ENCODE measurements at regions not wholly inside any gene's neighbourhood (a gene's known extent, or its start where the extent isn't known, plus 50 kb on each side); places are given as distances from the start of the nearest gene placed in this dataset.

GRCh38 chr18:51891876-51892275 lies 448.1 kb upstream of the DCC start:
- intact Hi-C loops (cut with DNase I): no loop called here
- no peak overlapping the region for H3K4me3 ChIP-seq
- WGBS, 4 donors: 32 to 52% (median 38%) methylated on average over 1 of the region's 1 CpG
- H3K36me3 ChIP-seq: no peaks in the 10 kb centered on the region
- H3K9me3 ChIP-seq: no peaks in the 10 kb centered on the region
- ATAC-seq: no peak
- no peak overlapping the region for H3K27ac ChIP-seq
- TF ChIP-seq POLR2A (IDR thresholded peaks at IDR 0.05): no peak
- no peaks in the 10 kb centered on the region for H3K27me3 ChIP-seq
- DNase-seq: no peak
- H3K4me1 ChIP-seq: no peaks in the 10 kb centered on the region

GRCh38 chr18:51897884-51898283 lies 442.1 kb upstream of the DCC start:
- no peak for ATAC-seq
- Histone ChIP-seq H3K27ac (no peak overlapping the region), H3K27me3 (no peaks in the 10 kb centered on the region), H3K4me3 (no peak overlapping the region), H3K4me1 (no peaks in the 10 kb centered on the region), H3K9me3 (peaks cover 0 to 5% (median 0%) of the 10 kb centered on the region in 12 donors), H3K36me3 (no peaks in the 10 kb centered on the region)
- intact Hi-C loops (cut with DNase I): no loop called here
- WGBS, 4 donors: 84 to 91% (median 86%) methylated on average over 6 of the region's 6 CpGs
- no peak for TF ChIP-seq CTCF (IDR thresholded peaks at IDR 0.05)
- no peak for TF ChIP-seq POLR2A (IDR thresholded peaks at IDR 0.05)
- DNase-seq: no peak

- Histone ChIP-seq H3K4me3 (no peak overlapping the region), H3K36me3 (no peaks in the 10 kb centered on the region), H3K27ac (no peak overlapping the region), H3K4me1 (no peaks in the 10 kb centered on the region), H3K9me3 (no peaks in the 10 kb centered on the region), H3K27me3 (no peaks in the 10 kb centered on the region)
- DNase-seq: no peak
- WGBS, 4 donors: 81 to 84% (median 83%) methylated on average over 7 of the region's 7 CpGs
- intact Hi-C loops (cut with DNase I): no loop called here
- ATAC-seq: no peak
- TF ChIP-seq POLR2A (IDR thresholded peaks at IDR 0.05) (no peak), CTCF (IDR thresholded peaks at IDR 0.05) (no peak)
Measured at GRCh38 chr18:51907687-51908597, 432.1 kb upstream of the DCC start.

- no peak for TF ChIP-seq CTCF (IDR thresholded peaks at IDR 0.05)
- TF ChIP-seq POLR2A (IDR thresholded peaks at IDR 0.05): no peak
- Histone ChIP-seq H3K4me3 (no peak overlapping the region), H3K9me3 (no peaks in the 10 kb centered on the region), H3K4me1 (no peaks in the 10 kb centered on the region), H3K27me3 (no peaks in the 10 kb centered on the region), H3K36me3 (no peaks in the 10 kb centered on the region), H3K27ac (no peak overlapping the region)
- intact Hi-C loops (cut with DNase I): no loop called here
- no peak for ATAC-seq
- DNase-seq: no peak
Measured at GRCh38 chr18:51908598-51908944, 431.4 kb upstream of the DCC start.

- TF ChIP-seq POLR2A (IDR thresholded peaks at IDR 0.05): no peak
- TF ChIP-seq CTCF (IDR thresholded peaks at IDR 0.05): no peak
- no peak overlapping the region for H3K4me3 ChIP-seq
- ATAC-seq: no peak
- H3K9me3 ChIP-seq: no peaks in the 10 kb centered on the region
- intact Hi-C loops (cut with DNase I): no loop called here
- no peaks in the 10 kb centered on the region for H3K27me3 ChIP-seq
- H3K27ac ChIP-seq: no peak overlapping the region
- H3K4me1 ChIP-seq: no peaks in the 10 kb centered on the region
- H3K36me3 ChIP-seq: no peaks in the 10 kb centered on the region
- DNase-seq: no peak
- WGBS, 4 donors: 59 to 68% (median 62%) methylated on average over 3 of the region's 3 CpGs
Measured at GRCh38 chr18:51911584-51911983, 428.4 kb upstream of the DCC start.

Measured in heart left ventricle (tissue), 16 donors.